Immature natural killer cell (primary cell): ENCODE measurements at regions not wholly inside any gene's neighbourhood (a gene's known extent, or its start where the extent isn't known, plus 50 kb on each side); places are given as distances from the start of the nearest gene placed in this dataset.

Experiments used
- DNase-seq, 3 donors: peaks; one replicate each; pipeline ENCODE4 v3.0.0; 2022; ENCODE audit warnings: mixed read lengths in 1 of 3
- H3K27ac Mint-ChIP-seq, 6 donors: one replicate each; pipeline ENCODE4 v1.8.0; 2020; ENCODE audit warnings: mixed read lengths in 6 of 6, mild to moderate bottlenecking in 5 of 6, inconsistent platforms in 4 of 6, moderate library complexity in 3 of 6
- H3K27me3 Mint-ChIP-seq, 3 donors: one replicate each; pipeline ENCODE4 v1.8.0; 2020 to 2021; ENCODE audit warnings: low read depth in 3 of 3, mild to moderate bottlenecking in 3 of 3, mixed read lengths in 3 of 3, moderate library complexity in 3 of 3, inconsistent platforms in 1 of 3
- H3K36me3 Mint-ChIP-seq, 3 donors: one replicate each; pipeline ENCODE4 v1.8.0; 2020; ENCODE audit warnings: mixed read lengths in 3 of 3, inconsistent platforms in 2 of 3, mild to moderate bottlenecking in 2 of 3
- H3K4me1 Mint-ChIP-seq, 2 donors: one replicate each; pipeline ENCODE4 v1.8.0; 2020; ENCODE audit warnings: inconsistent platforms in 2 of 2, mild to moderate bottlenecking in 2 of 2, mixed read lengths in 2 of 2, moderate library complexity in 1 of 2
- H3K4me3 Mint-ChIP-seq, 5 donors: one replicate each; pipeline ENCODE4 v1.8.0; 2020; ENCODE audit warnings: mild to moderate bottlenecking in 5 of 5, mixed read lengths in 5 of 5, inconsistent platforms in 3 of 5, moderate library complexity in 3 of 5
- H3K9me3 Mint-ChIP-seq, 6 donors: one replicate each; pipeline ENCODE4 v1.8.0; 2020; ENCODE audit warnings: mild to moderate bottlenecking in 6 of 6, mixed read lengths in 6 of 6, inconsistent platforms in 4 of 6, moderate library complexity in 3 of 6

DNA sequence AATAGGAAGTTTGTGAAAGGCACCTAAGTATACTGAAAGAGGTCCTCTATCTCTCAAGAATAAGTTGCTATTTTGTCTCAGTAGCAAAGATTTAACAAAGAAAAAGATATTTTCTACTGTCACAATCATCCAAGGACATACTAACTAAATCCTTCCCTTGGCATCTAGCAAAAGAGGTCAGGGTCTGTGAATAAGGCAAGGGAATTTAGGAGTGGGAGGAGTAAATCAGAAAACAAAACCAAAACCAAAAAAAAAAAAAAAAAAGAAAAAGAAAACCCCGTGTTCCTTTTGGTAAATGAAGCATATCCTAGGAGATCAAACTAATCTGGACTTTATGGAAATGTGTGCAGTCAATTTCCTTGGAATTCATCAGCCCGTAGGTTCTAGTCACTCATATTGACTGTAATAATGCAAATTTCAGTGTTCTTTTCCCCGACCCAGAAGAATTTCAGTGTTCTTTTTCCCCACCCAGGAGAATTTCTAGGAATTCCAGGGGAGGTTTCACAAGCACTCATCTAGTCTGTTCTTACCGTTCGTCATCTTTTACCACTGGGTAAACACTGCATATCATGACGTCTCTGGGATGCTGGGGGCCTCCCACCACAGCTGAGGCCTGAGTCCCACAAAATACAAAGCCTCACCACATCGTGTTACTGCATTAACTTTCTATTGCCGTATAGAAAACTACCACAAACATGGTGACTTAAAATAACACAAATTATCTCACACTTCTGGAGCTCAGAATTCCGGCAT, 113.8 kb upstream of the CCDC54 start:
- peak overlapping the region in 2 of 5 donors; percentile 46 to 52 for H3K4me3 Mint-ChIP-seq
- H3K9me3 Mint-ChIP-seq: no peaks in the 10 kb centered on the region
- H3K36me3 Mint-ChIP-seq: no peaks in the 10 kb centered on the region
- no peak for DNase-seq
- H3K4me1 Mint-ChIP-seq: peaks cover 0 to 8% of the 10 kb centered on the region in 2 donors
- H3K27me3 Mint-ChIP-seq: peaks cover 0 to 3% (median 0%) of the 10 kb centered on the region in 3 donors
- no peak overlapping the region for H3K27ac Mint-ChIP-seq

GRCh38 chr3:107264888-107265287, 112.4 kb upstream of the CCDC54 start:
- DNase-seq: no peak
- Mint-ChIP-seq H3K9me3 (no peaks in the 10 kb centered on the region), H3K4me3 (no peak overlapping the region), H3K4me1 (peaks cover 0 to 8% of the 10 kb centered on the region in 2 donors), H3K27me3 (peaks cover 0 to 5% (median under 1%) of the 10 kb centered on the region in 3 donors), H3K27ac (no peak overlapping the region), H3K36me3 (no peaks in the 10 kb centered on the region)

- no peak overlapping the region for H3K27ac Mint-ChIP-seq
- H3K4me3 Mint-ChIP-seq: no peak overlapping the region
- H3K9me3 Mint-ChIP-seq: no peaks in the 10 kb centered on the region
- DNase-seq: no peak
- H3K4me1 Mint-ChIP-seq: peaks cover 0 to 8% of the 10 kb centered on the region in 2 donors
- H3K27me3 Mint-ChIP-seq: peaks cover 0 to 5% (median 3%) of the 10 kb centered on the region in 3 donors
- no peaks in the 10 kb centered on the region for H3K36me3 Mint-ChIP-seq
Observed at GRCh38 chr3:107265526-107265925, 111.7 kb upstream of the CCDC54 start.

DNA sequence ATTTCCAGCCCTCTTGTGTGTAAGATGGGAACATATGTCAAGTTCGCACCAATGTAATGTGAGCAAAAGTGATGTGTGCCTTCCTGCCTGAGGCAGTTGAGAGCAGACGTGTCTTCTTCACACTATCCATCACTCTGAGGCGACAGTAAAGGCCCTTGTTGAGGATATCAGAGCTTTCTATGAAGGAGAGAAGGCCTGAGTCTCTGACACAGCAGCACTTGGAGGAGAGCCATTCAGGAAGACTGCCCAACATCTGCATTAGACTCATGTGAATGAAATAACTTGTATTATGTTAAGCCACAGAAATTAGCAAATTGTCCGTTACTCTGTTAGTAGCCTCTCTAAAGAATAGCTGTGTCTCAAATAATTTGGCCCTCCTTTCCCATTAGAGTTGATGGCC, 108.8 kb upstream of the CCDC54 start:
- DNase-seq: no peak
- H3K27me3 Mint-ChIP-seq: peaks cover 2 to 7% (median 3%) of the 10 kb centered on the region in 3 donors
- no peak overlapping the region for H3K27ac Mint-ChIP-seq
- no peak overlapping the region for H3K4me3 Mint-ChIP-seq
- no peaks in the 10 kb centered on the region for H3K36me3 Mint-ChIP-seq
- peaks cover 0 to 4% of the 10 kb centered on the region in 2 donors for H3K4me1 Mint-ChIP-seq
- no peaks in the 10 kb centered on the region for H3K9me3 Mint-ChIP-seq

DNA sequence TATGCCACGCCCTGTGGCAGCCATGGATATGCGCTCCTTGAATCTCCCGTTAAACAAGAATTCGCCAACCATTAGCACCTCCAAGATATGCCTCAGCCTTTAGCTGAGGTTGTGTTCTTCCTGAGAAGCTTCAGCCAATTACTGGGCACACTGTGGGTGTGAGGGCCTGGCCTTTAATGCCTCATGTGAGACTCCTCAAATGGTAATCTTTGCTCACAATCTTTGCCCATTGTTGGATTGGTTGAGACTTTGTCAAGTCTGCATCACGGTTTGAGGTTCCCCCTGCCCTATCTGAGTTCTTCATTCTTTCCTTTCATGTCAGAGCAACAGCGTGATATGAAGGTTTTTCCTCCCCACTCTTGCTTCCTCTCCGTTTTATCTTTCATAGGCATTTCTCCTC, 108.1 kb upstream of the CCDC54 start:
- DNase-seq: no peak

DNA sequence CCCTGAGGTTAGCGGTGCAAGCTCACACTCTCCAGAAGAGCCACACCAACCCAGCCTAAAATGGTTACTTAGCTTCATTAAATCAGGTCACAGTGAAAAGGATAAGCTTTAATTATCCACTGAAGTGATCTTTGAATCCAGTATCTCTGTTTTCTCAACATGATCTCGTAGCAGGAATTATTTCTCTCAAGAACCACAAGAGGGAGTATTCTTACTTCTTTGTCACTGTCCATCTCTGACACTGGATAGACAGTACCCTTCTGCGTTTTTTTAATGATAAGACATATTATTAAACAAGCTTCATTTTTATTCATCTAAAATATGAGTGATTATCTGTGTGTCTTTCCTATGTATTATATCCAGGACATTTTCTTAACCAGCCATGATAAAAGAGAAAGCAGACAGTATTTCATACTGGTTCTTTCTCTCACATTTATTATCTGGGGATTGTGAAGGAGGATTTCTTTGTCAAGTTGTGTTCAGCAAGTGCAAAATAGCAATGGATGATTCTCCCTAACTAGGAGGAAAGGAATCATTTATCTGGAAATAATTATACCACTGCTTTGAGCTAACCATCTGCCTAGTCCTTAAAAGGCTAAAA, 105.4 kb upstream of the CCDC54 start:
- Mint-ChIP-seq H3K27ac (no peak overlapping the region), H3K27me3 (peaks cover 2 to 9% (median 3%) of the 10 kb centered on the region in 3 donors), H3K9me3 (no peaks in the 10 kb centered on the region), H3K36me3 (no peaks in the 10 kb centered on the region), H3K4me3 (no peak overlapping the region), H3K4me1 (no peaks in the 10 kb centered on the region)
- peak; percentile 5 to 15 (median 11) for DNase-seq

More for the DNA sequence above, 108.1 kb upstream of the CCDC54 start:
- Mint-ChIP-seq H3K27me3 (peaks cover 2 to 7% (median 3%) of the 10 kb centered on the region in 3 donors), H3K36me3 (no peaks in the 10 kb centered on the region), H3K4me1 (no peaks in the 10 kb centered on the region), H3K4me3 (no peak overlapping the region), H3K9me3 (no peaks in the 10 kb centered on the region), H3K27ac (no peak overlapping the region)

DNA sequence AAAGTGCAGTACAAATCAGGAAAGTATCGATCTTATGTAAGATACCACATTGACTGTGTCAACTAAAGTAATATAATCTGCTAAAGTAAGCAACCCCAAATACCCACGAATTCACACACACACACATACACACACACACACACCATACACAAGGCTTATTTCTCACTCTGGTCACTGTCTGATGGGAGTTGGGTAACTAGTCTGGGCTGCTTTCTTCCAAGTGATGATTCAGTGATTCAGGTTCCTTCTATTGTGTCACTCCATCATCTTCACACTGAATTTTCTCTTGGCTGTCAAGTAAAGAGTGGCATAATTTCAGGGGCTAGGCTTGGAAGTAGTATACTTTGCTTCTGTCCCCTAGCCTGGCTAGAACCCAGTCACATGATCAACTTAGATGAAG, 104.8 kb upstream of the CCDC54 start:
- H3K36me3 Mint-ChIP-seq: no peaks in the 10 kb centered on the region
- H3K4me1 Mint-ChIP-seq: no peaks in the 10 kb centered on the region

GRCh38 chr3:107272885-107273284, 104.4 kb upstream of the CCDC54 start:
- H3K27me3 Mint-ChIP-seq: peaks cover 3 to 9% (median 3%) of the 10 kb centered on the region in 3 donors
- no peaks in the 10 kb centered on the region for H3K36me3 Mint-ChIP-seq
- H3K4me1 Mint-ChIP-seq: no peaks in the 10 kb centered on the region
- H3K9me3 Mint-ChIP-seq: no peaks in the 10 kb centered on the region
- no peak overlapping the region for H3K4me3 Mint-ChIP-seq
- H3K27ac Mint-ChIP-seq: no peak overlapping the region
- DNase-seq: no peak

More for the DNA sequence above, 104.8 kb upstream of the CCDC54 start:
- no peak overlapping the region for H3K27ac Mint-ChIP-seq
- DNase-seq: no peak
- H3K4me3 Mint-ChIP-seq: no peak overlapping the region
- H3K9me3 Mint-ChIP-seq: no peaks in the 10 kb centered on the region
- H3K27me3 Mint-ChIP-seq: peaks cover 3 to 9% (median 3%) of the 10 kb centered on the region in 3 donors

DNA sequence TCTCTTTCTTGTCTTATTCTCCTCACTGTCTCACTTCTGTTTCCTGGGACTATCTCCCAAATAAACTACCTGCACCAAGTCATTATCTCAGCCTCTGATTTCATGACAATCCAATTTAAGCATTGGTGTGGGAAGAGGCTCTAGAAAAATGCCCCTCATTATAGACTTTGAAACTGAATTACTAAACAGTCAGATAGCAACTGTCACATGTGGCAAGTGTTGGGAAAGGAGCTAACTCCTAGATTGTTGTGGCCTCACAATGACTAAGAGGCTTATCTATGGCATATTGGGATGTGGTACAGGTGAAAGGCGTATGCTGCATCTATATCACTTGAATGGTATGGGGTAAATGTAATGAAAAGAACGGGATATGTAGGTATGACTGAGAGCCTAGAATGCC, 103.5 kb upstream of the CCDC54 start:
- Mint-ChIP-seq H3K27me3 (peaks cover 3 to 9% (median 3%) of the 10 kb centered on the region in 3 donors), H3K4me1 (no peaks in the 10 kb centered on the region), H3K36me3 (no peaks in the 10 kb centered on the region), H3K4me3 (no peak overlapping the region), H3K27ac (no peak overlapping the region), H3K9me3 (no peaks in the 10 kb centered on the region)
- DNase-seq: no peak

DNA sequence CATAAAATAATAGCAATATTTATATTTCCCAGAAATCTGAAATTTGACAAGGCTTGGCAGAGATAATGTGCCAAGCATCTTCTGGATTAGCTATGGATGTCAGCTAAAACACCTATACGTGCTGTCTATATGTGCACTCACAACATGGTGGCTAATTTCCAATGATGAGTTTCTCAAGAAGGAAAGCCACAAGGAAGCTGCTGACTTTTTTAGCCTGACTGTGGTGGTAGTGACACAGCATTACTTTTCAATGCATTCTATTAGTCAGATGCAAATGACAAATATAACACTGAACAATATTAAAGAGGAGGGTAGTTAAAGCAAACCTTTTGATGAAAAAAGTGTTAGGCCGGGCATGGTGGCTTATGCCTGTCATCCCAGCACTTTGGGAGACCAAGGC, 101.7 kb upstream of the CCDC54 start:
- Mint-ChIP-seq H3K36me3 (no peaks in the 10 kb centered on the region), H3K4me3 (no peak overlapping the region), H3K27ac (no peak overlapping the region), H3K4me1 (no peaks in the 10 kb centered on the region), H3K27me3 (peaks cover 0 to 7% (median 3%) of the 10 kb centered on the region in 3 donors), H3K9me3 (no peaks in the 10 kb centered on the region)
- DNase-seq: no peak

DNA sequence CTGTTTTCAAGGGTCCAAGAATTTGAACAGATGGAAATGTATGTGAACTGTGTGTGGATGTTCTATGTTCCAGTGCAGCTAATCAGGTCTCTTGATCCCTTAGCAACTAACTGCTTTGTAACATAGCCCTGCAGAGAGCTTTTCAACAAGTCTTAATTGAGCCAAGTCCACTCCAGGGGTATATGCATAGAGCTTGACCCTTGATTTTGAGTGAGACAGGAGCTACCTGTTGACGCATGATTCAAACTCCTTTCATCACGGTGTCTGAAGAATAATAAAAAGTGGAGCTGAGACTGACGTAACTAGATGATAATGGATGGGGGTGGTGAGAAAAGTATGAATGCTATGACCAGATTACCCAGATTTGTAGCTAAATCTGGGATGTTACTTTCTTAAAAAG, 93.3 kb upstream of the CCDC54 start:
- H3K9me3 Mint-ChIP-seq: no peaks in the 10 kb centered on the region
- no peak overlapping the region for H3K27ac Mint-ChIP-seq
- H3K4me1 Mint-ChIP-seq: no peaks in the 10 kb centered on the region
- no peaks in the 10 kb centered on the region for H3K27me3 Mint-ChIP-seq
- no peaks in the 10 kb centered on the region for H3K36me3 Mint-ChIP-seq
- no peak for DNase-seq
- no peak overlapping the region for H3K4me3 Mint-ChIP-seq

DNA sequence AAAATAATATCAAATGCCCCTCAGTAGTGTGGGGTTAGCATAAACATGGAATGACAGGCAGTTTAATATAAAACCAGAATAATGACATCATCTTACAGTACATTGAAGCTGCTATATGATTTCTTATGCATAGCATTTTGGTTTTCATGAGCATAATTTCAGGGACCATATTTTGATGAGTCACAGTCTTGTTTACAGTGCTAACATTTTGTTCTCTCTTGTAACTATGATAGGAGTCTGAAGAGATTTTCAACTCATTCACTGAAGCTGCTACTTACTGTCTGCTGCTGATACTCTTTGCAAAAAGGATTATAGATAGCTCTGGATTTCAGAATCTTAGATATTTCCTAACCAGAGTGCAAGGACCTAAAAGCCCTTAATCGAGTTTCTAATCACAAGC, 92.6 kb upstream of the CCDC54 start:
- no peaks in the 10 kb centered on the region for H3K27me3 Mint-ChIP-seq
- no peaks in the 10 kb centered on the region for H3K4me1 Mint-ChIP-seq
- no peak for DNase-seq
- no peaks in the 10 kb centered on the region for H3K36me3 Mint-ChIP-seq
- no peak overlapping the region for H3K4me3 Mint-ChIP-seq
- H3K9me3 Mint-ChIP-seq: no peaks in the 10 kb centered on the region
- H3K27ac Mint-ChIP-seq: no peak overlapping the region

GRCh38 chr3:107285197-107285596, 92.0 kb upstream of the CCDC54 start:
- Mint-ChIP-seq H3K4me1 (no peaks in the 10 kb centered on the region), H3K27ac (no peak overlapping the region), H3K4me3 (no peak overlapping the region)

GRCh38 chr3:107289354-107289753, 87.9 kb upstream of the CCDC54 start:
- Mint-ChIP-seq H3K4me1 (no peaks in the 10 kb centered on the region), H3K9me3 (peaks cover 0 to 1% (median 0%) of the 10 kb centered on the region in 6 donors), H3K36me3 (no peaks in the 10 kb centered on the region), H3K27me3 (peaks cover 0 to 6% (median 0%) of the 10 kb centered on the region in 3 donors), H3K27ac (no peak overlapping the region), H3K4me3 (no peak overlapping the region)
- DNase-seq: no peak

More at GRCh38 chr3:107285197-107285596, 92.0 kb upstream of the CCDC54 start:
- no peaks in the 10 kb centered on the region for H3K27me3 Mint-ChIP-seq
- H3K36me3 Mint-ChIP-seq: no peaks in the 10 kb centered on the region
- no peak for DNase-seq
- H3K9me3 Mint-ChIP-seq: no peaks in the 10 kb centered on the region
